ENCODE measurements at regions not wholly inside any gene's neighbourhood (a gene's known extent, or its start where the extent isn't known, plus 50 kb on each side); places are given as distances from the start of the nearest gene placed in this dataset.

DNA sequence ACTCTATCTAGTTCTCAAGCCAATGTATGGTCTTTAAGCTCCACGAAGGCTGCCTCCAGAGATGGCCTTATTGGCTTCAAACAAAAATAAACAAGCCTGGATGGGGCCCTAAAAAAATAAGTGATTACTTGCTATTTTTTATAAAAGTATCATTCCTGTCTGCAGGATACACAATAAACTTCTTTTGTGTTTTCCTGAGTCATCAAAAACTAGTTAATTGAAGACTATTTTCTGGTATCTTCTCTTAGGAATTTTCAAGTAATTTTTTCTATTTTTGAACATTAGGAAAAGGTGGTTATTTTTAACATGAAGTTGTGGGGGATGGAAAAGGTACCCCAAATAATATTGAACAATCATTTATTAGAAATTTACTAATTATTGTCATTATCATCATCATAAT, 213.1 kb upstream of the DYNLRB2 start:
- Histone ChIP-seq H3K4me1 (no peaks in the 10 kb centered on the region), H3K27me3 (ENCODE audit: insufficient read depth in 3 of 3, low read length in 2 of 3) (peaks cover 0 to 4% (median 0%) of the 10 kb centered on the region in 3 donors), H3K36me3 (ENCODE audit: insufficient read depth in 1 of 2, low read depth in 1 of 2) (no peaks in the 10 kb centered on the region), H3K27ac (no peak overlapping the region), H3K9me3 (no peaks in the 10 kb centered on the region), H3K4me3 (no peak overlapping the region)
- intact Hi-C loops (cut with DNase I) = no loop called here
- no peak for DNase-seq
- no peak for ATAC-seq
- no peak for TF ChIP-seq CTCF (IDR thresholded peaks at IDR 0.05)
- WGBS, 3 donors = 51 to 57% (median 54%) methylated on average over 1 of the region's 1 CpG

DNA sequence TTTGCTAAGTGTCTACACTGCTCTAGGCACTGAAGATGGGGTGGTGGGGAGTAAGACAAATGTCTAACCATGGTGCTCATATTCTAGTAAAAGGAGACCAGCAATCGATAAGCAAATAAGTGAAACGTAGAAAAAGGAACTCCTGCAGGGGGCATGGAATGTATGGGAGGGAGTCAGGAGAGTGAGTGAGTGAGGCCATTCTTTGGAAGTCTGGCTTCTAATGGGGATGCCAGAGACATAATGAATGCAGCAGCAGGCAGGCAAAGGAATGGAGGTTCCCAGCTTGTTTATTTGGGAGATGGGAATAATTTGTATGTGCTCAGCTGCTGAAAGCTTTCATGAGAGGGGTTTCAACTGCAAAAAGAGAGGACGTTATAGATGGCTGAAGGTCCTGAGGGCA, 216.4 kb upstream of the DYNLRB2 start:
- no peaks in the 10 kb centered on the region for H3K27me3 ChIP-seq (ENCODE audit: insufficient read depth in 3 of 3, low read length in 2 of 3)
- no peak overlapping the region for H3K27ac ChIP-seq
- intact Hi-C loops (cut with DNase I) = no loop called here
- DNase-seq = no peak
- H3K4me1 ChIP-seq = no peaks in the 10 kb centered on the region
- H3K9me3 ChIP-seq = no peaks in the 10 kb centered on the region
- WGBS, 3 donors = 67 to 71% (median 70%) methylated on average over 3 of the region's 3 CpGs
- H3K4me3 ChIP-seq = no peak overlapping the region
- no peak for TF ChIP-seq CTCF (IDR thresholded peaks at IDR 0.05)
- no peak for ATAC-seq
- no peaks in the 10 kb centered on the region for H3K36me3 ChIP-seq (ENCODE audit: insufficient read depth in 1 of 2, low read depth in 1 of 2)

GRCh38 chr16:80323808-80324195, 217.0 kb upstream of the DYNLRB2 start:
- intact Hi-C loops (cut with DNase I) = no loop called here
- no peak overlapping the region for H3K27ac ChIP-seq
- 75 to 84% (median 79%) methylated on average over 3 of the region's 3 CpGs for WGBS, 3 donors
- no peak overlapping the region for H3K4me3 ChIP-seq
- no peaks in the 10 kb centered on the region for H3K36me3 ChIP-seq (ENCODE audit: insufficient read depth in 1 of 2, low read depth in 1 of 2)
- no peak for TF ChIP-seq CTCF (IDR thresholded peaks at IDR 0.05)
- ATAC-seq (no peak), DNase-seq (no peak)
- no peaks in the 10 kb centered on the region for H3K4me1 ChIP-seq
- H3K27me3 ChIP-seq (ENCODE audit: insufficient read depth in 3 of 3, low read length in 2 of 3) = no peaks in the 10 kb centered on the region
- no peaks in the 10 kb centered on the region for H3K9me3 ChIP-seq

DNA sequence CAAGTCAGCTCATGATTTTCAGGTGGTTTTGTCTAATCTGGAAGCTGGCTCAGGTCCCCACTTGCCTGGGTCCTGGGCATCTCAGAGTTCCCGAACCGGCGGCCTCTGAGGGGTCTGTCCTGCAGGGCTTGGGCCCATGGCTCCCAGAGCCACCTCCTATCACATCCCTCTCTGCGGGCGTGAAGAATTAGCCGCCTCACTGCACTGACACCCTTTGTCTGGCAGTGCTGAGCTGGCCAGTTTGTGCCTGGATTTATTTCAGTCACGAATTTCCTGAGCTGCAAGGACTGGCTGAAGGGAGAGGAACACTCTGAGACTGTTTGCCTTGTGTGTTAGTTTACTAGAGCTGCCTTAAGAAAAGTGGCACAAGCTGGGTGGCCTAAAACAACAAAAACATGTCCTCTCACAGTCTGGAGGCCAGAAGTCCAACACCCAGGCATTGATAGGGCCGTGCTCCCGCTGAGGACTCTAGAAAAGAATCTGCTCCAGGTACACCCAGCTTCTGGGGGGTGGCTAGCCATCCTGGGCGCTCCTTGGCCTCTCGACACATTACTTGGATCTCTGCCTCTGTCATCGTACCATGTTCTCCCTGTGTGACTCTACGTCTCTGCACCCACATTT, 217.5 kb upstream of the DYNLRB2 start:
- intact Hi-C loops (cut with DNase I) = no loop called here
- peaks cover 0 to 4% (median 0%) of the 10 kb centered on the region in 3 donors for H3K27me3 ChIP-seq (ENCODE audit: insufficient read depth in 3 of 3, low read length in 2 of 3)
- H3K4me1 ChIP-seq = no peaks in the 10 kb centered on the region
- no peak for DNase-seq
- no peak overlapping the region for H3K4me3 ChIP-seq
- no peaks in the 10 kb centered on the region for H3K9me3 ChIP-seq
- no peak for ATAC-seq
- H3K36me3 ChIP-seq (ENCODE audit: insufficient read depth in 1 of 2, low read depth in 1 of 2) = no peaks in the 10 kb centered on the region
- no peak for TF ChIP-seq CTCF (IDR thresholded peaks at IDR 0.05)
- no peak overlapping the region for H3K27ac ChIP-seq
- 59 to 75% (median 60%) methylated on average over 13 of the region's 13 CpGs for WGBS, 3 donors

DNA sequence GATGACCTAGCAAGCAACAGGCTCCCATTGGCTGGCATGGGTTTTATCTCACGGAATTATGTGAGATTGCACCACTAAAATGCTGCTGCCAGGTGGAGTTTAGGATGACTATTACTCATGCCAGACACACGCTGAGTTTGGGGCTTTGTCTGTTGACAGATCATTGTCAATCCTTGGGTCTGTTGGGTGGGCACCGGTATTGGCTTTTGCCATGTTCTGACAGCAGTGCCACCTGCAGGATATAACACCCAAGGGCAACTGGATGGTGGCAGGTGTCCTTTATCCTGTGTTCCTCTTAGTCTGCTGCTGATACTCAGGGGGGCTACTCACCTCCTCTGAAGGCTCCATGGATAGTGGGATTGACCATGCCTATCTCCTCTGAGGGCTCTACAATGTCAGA, 221.6 kb upstream of the DYNLRB2 start:
- Histone ChIP-seq H3K9me3 (no peaks in the 10 kb centered on the region), H3K4me1 (no peaks in the 10 kb centered on the region), H3K36me3 (ENCODE audit: insufficient read depth in 1 of 2, low read depth in 1 of 2) (no peaks in the 10 kb centered on the region), H3K27ac (no peak overlapping the region), H3K27me3 (ENCODE audit: insufficient read depth in 3 of 3, low read length in 2 of 3) (peaks cover 0 to 5% (median under 1%) of the 10 kb centered on the region in 3 donors), H3K4me3 (no peak overlapping the region)
- no peak for DNase-seq
- WGBS, 3 donors = 75 to 82% (median 75%) methylated on average over 3 of the region's 3 CpGs
- ATAC-seq = no peak
- TF ChIP-seq CTCF (IDR thresholded peaks at IDR 0.05) = no peak
- intact Hi-C loops (cut with DNase I) = no loop called here
